Neural crest cell (in vitro differentiated cells): ENCODE measurements at regions not wholly inside any gene's neighbourhood (a gene's known extent, or its start where the extent isn't known, plus 50 kb on each side); places are given as distances from the start of the nearest gene placed in this dataset.
"Not testable (repeated sequence)": the region's sequence is repeated elsewhere in the genome, so short reads cannot be mapped to it uniquely, and the experiment has no call there.

Experiments used
- DNase-seq: peaks from one replicate; pipeline ENCODE4 v3.0.0; 2021; ENCODE audit warnings: low read depth, mixed read lengths, low spot score
- H3K27ac Mint-ChIP-seq: one replicate; pipeline ENCODE4 v1.8.0; 2021; ENCODE audit warnings: mild to moderate bottlenecking, mixed read lengths; ENCODE audit not compliant: unreplicated experiment
- H3K27me3 Mint-ChIP-seq: 2 replicates; pipeline ENCODE4 v1.8.0; 2021; ENCODE audit warnings: low read depth, mild to moderate bottlenecking, mixed read lengths
- H3K36me3 Mint-ChIP-seq: 2 replicates; pipeline ENCODE4 v1.8.0; 2021; ENCODE audit warnings: low read depth, mild to moderate bottlenecking, mixed read lengths
- H3K4me1 Mint-ChIP-seq: 2 replicates; pipeline ENCODE4 v1.8.0; 2021; ENCODE audit warnings: mixed read lengths
- H3K4me3 Mint-ChIP-seq: one replicate; pipeline ENCODE4 v1.8.0; 2021; ENCODE audit warnings: mild to moderate bottlenecking, mixed read lengths
- H3K9me3 Mint-ChIP-seq: 2 replicates; pipeline ENCODE4 v1.8.0; 2021; ENCODE audit warnings: mixed read lengths
- TF ChIP-seq, protein P1 (sequence below): fragments of 200-600 bp; sonication (generic); conservative IDR thresholded peaks from 2 replicates; pipeline ENCODE4 v1.5.0; 2021; ENCODE audit warnings: antibody characterized with exemption, mild to moderate bottlenecking

DNA sequence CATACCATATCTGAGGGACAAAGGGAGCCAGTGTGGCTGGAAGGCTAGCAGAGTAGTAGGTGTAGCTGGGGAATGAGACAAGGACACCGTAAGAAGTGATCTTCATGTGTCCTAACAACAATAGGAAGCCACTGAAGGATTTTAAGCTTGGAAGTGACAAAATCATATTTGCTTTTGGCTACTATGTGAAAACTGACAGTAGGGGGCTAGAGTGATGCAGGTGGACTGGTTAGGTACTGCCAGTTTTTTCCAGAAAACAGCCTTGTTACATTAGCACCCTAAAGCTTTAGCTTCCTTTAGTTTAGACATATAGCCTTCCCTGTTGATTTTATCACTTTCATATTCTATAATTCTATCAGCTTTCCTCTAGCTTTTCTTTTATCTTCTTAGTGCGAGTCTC lies 637.1 kb downstream of the ANKRD7 start:
- H3K4me3 Mint-ChIP-seq = no peak overlapping the region
- H3K4me1 Mint-ChIP-seq = no peaks in the 10 kb centered on the region
- TF ChIP-seq, protein P1, sequence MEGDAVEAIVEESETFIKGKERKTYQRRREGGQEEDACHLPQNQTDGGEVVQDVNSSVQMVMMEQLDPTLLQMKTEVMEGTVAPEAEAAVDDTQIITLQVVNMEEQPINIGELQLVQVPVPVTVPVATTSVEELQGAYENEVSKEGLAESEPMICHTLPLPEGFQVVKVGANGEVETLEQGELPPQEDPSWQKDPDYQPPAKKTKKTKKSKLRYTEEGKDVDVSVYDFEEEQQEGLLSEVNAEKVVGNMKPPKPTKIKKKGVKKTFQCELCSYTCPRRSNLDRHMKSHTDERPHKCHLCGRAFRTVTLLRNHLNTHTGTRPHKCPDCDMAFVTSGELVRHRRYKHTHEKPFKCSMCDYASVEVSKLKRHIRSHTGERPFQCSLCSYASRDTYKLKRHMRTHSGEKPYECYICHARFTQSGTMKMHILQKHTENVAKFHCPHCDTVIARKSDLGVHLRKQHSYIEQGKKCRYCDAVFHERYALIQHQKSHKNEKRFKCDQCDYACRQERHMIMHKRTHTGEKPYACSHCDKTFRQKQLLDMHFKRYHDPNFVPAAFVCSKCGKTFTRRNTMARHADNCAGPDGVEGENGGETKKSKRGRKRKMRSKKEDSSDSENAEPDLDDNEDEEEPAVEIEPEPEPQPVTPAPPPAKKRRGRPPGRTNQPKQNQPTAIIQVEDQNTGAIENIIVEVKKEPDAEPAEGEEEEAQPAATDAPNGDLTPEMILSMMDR = no peak
- H3K27me3 Mint-ChIP-seq = no peaks in the 10 kb centered on the region
- no peaks in the 10 kb centered on the region for H3K36me3 Mint-ChIP-seq
- H3K27ac Mint-ChIP-seq = peak overlapping the region; percentile 74
- DNase-seq = no peak
- H3K9me3 Mint-ChIP-seq = peaks cover 2% of the 10 kb centered on the region

DNA sequence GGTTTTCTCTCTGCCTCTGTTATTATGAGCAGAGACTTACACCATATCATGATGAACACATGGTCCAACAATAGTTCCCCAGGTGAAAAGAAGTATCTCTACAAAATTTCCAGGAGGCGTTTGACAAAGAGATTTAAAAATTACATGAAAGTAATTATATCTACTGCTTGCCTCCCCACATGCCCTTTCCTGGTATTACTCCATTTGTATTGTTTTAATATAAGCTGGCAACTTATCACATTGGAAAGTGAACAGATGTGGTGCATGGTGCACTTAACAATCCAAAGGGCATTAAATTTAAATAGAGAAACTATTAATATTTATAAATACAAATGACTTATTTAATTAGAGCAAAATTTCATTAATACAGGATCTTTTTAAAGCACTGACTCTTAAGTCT lies 638.2 kb downstream of the ANKRD7 start:
- TF ChIP-seq, protein P1 = no peak
- peaks cover 4% of the 10 kb centered on the region for H3K9me3 Mint-ChIP-seq
- no peaks in the 10 kb centered on the region for H3K36me3 Mint-ChIP-seq
- no peak for DNase-seq
- H3K4me3 Mint-ChIP-seq = no peak overlapping the region
- no peaks in the 10 kb centered on the region for H3K27me3 Mint-ChIP-seq
- no peaks in the 10 kb centered on the region for H3K4me1 Mint-ChIP-seq
- H3K27ac Mint-ChIP-seq = no peak overlapping the region

DNA sequence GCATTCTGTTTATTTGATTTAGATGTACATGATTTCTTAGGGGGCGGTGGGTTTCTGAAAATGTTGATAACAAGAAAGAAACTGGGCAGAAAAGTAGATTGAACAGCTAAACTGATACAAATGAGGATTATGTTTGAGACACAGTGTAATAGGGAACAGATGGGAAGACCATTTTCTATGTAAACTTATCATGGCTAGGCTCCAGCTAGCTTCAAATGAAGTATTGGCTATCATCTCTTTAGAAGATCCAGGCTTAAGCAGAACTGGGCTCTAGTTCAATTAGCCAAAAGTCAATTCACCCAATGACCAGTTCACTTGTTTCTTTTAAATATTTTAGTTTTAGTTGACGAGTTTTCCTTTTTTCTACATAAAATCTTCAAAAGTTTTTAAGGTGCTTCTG lies 639.5 kb downstream of the ANKRD7 start:
- H3K9me3 Mint-ChIP-seq = peaks cover 4% of the 10 kb centered on the region
- no peaks in the 10 kb centered on the region for H3K4me1 Mint-ChIP-seq
- no peaks in the 10 kb centered on the region for H3K36me3 Mint-ChIP-seq
- no peak overlapping the region for H3K27ac Mint-ChIP-seq
- H3K4me3 Mint-ChIP-seq = no peak overlapping the region
- TF ChIP-seq, protein P1 = no peak
- H3K27me3 Mint-ChIP-seq = no peaks in the 10 kb centered on the region
- no peak for DNase-seq

DNA sequence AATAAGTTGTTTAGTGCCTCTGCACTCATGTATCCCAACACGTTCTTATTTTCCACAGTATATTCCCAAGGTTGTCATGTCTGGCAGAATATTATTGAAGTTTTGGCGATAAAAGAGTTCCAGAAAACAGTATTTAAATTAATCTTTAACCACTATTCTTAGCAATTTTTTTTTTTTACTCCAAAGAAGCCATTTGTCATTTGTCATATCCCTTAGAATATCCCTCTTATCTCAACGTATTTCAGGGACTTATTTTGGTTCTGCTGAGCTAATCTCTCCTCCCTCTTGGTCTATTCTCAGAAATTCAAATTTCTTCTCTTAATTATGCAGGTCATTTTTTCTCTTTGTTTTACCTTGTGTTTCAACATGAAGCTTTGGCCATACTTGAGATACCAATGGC lies 643.4 kb downstream of the ANKRD7 start:
- Mint-ChIP-seq H3K36me3 (no peaks in the 10 kb centered on the region), H3K27me3 (no peaks in the 10 kb centered on the region), H3K27ac (no peak overlapping the region), H3K9me3 (peaks cover 4% of the 10 kb centered on the region), H3K4me1 (no peaks in the 10 kb centered on the region), H3K4me3 (no peak overlapping the region)
- TF ChIP-seq, protein P1 = no peak
- no peak for DNase-seq

GRCh38 chr7:118869141-118869540 lies 644.6 kb downstream of the ANKRD7 start:
- not testable (repeated sequence) for H3K4me1 Mint-ChIP-seq, H3K36me3 Mint-ChIP-seq, H3K27me3 Mint-ChIP-seq, H3K27ac Mint-ChIP-seq, H3K9me3 Mint-ChIP-seq, H3K4me3 Mint-ChIP-seq, DNase-seq

- DNase-seq = no peak
These were observed 645.7 kb downstream of the ANKRD7 start for GRCh38 chr7:118870187-118870586.

More at GRCh38 chr7:118870187-118870586, 645.7 kb downstream of the ANKRD7 start:
- Mint-ChIP-seq H3K36me3 (no peaks in the 10 kb centered on the region), H3K4me1 (no peaks in the 10 kb centered on the region), H3K27me3 (no peaks in the 10 kb centered on the region), H3K27ac (no peak overlapping the region), H3K4me3 (no peak overlapping the region), H3K9me3 (peaks cover 4% of the 10 kb centered on the region)
- TF ChIP-seq, protein P1 = peak; percentile 47
